ENCODE measurements at regions not wholly inside any gene's neighbourhood (a gene's known extent, or its start where the extent isn't known, plus 50 kb on each side); places are given as distances from the start of the nearest gene placed in this dataset.
"Not testable (repeated sequence)": the region's sequence is repeated elsewhere in the genome, so short reads cannot be mapped to it uniquely, and the experiment has no call there.

DNA sequence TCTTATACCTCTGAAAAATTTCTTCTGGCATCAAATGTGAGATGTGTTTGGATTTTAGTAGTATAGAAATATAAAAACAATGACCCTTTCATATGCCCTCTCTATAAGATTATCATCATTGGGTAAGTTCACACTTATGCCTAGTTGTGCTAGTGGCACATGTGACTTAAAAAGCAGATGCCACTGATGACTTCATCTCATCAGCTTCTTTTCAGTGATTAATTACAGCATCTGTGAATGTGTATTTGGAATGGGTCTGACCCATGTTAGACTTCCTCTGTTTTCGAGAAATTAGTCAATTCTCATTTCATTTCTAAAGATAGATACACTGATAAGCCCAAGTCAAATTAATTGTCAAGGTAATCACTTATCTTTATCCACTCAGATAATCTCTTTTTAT lies 698.7 kb downstream of the GABRG1 start:
- in situ Hi-C loops (cut with HindIII; ENCODE audit: low pct_ligation_motif_present, low pct_unique_long_range_greater_than_20kb, low sequenced_read_pairs): no loop called here
- DNase-seq: no peak

DNA sequence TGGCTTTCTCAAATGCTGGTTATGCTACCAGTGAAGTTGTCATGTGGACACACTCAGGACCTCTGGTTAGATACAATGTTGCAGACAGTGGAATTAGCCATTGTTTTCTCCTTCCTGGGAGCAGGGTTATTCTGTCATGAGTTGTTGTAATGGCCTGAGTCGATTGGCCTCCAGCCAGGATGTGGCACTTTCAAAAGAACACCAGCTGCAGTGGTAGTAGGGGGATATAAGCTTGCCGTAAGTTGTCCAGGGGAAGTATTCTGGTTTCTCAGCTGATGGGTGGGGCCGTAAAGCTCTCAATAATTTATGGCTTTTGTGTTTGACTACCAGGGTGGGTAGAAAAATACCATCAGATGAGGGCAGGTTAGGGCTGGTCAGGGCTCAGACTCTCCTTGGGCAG lies 697.5 kb upstream of the GNPDA2 start:
- DNase-seq: no peak
- in situ Hi-C loops (cut with HindIII; ENCODE audit: low pct_ligation_motif_present, low pct_unique_long_range_greater_than_20kb, low sequenced_read_pairs): no loop called here

DNA sequence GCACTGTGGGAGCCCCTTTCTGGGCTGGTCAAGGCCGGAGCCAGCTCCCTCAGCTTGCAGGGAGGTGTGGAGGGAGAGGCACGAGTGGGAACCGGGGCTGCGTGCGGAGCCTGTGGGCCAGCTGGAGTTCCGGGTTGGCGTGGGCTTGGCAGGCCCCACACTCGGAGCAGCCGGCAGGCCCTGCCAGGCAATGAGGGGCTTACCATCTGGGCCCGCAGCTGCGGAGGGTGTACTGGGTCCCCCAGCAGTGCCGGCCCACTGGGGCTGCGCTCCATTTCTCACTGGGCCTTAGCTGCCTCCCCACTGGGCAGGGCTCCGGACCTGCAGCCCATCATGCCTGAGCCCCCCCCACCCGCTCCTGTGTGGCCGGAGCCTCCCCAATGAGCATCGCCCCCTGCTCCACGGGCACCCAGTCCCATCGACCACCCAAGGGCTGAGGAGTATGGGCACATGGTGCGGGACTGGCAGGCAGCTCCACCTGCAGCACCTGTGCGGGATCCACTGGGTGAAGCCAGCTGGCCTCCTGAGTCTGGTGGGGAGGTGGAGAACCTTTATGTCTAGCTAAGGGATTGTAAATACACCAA lies 693.8 kb upstream of the GNPDA2 start:
- in situ Hi-C loops (cut with HindIII; ENCODE audit: low pct_ligation_motif_present, low pct_unique_long_range_greater_than_20kb, low sequenced_read_pairs); DNase-seq: not testable (repeated sequence)

DNA sequence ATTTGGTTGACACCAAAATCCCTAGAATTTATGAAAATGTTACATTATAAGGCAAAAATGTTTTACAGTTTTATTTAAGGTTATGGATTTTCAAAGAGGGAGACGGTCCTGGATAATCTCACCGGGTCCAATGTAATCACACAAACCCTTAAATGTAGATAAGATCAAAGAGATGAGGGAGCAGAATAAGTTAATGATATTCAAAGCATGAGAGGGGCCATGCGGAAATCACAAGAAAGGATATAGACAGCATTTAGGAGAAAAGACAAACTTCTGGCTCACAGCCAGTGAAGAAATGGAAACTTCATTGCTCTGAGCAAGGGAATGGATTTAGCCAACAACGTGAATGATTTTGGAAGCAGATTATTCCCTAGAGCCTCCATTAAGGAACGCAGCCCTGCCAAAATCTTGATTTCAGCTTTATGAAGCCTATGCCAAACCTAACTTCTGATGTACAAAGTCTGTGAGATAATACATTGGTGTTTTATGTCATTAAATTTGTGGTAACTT lies 684.4 kb upstream of the GNPDA2 start:
- in situ Hi-C loops (cut with HindIII; ENCODE audit: low pct_ligation_motif_present, low pct_unique_long_range_greater_than_20kb, low sequenced_read_pairs): no loop called here
- DNase-seq: no peak

DNA sequence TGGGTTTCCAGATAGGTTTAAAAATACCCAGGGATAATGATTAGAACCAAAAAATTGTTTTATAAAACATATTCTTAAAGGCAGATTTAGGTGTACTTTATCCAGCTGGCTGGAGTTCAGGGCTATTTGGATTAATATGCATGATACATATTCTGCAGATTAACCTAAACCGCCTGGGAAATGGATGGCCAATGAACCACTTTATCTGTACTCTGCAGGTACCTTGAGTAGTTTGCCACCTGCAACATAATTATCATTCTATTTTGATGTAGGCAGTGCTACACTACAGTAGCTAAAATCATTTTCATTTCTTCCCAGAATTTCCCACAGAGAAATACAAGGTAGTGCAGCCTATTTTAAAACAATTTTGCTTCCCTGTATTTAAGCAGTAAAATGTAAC lies 683.2 kb upstream of the GNPDA2 start:
- DNase-seq: no peak
- in situ Hi-C loops (cut with HindIII; ENCODE audit: low pct_ligation_motif_present, low pct_unique_long_range_greater_than_20kb, low sequenced_read_pairs): no loop called here

DNA sequence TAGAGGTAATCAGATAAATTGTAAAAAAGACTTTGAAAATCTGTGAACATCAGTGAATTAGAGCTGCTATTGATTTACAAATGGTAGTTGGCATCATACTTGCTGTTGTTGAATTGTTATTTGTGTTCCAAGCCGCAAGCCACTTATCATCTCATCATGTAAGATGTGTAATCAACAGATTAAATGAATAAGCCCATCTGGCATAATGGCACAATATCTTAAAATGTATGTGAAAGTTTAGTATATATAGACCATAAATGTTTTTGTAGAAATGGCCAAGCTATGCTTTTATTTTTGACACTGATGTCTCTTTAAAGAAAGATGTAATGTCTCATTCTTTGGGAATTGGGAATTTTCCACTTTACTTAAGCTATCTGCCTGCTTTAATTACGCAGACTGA lies 682.6 kb upstream of the GNPDA2 start:
- in situ Hi-C loops (cut with HindIII; ENCODE audit: low pct_ligation_motif_present, low pct_unique_long_range_greater_than_20kb, low sequenced_read_pairs): no loop called here
- DNase-seq: no peak

DNA sequence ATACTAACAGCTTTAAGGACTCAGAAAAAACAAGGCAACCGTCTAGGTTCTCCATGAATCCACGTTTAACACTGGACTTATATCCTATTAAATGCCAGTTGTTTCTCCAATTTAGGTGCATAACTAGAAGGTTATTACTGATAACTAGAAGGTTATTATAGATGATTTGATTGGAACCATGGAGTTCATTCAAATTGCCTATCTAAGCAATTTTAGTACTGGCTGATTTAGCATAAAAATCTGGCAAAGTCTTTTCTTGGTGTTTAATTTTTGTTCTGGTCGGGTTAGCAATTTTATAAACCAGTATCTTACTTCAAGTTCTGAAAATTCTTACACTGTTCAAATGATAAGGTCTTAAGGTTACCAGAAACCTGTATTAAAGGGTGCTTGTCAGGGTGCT lies 672.8 kb upstream of the GNPDA2 start:
- no peak for DNase-seq
- in situ Hi-C loops (cut with HindIII; ENCODE audit: low pct_ligation_motif_present, low pct_unique_long_range_greater_than_20kb, low sequenced_read_pairs): no loop called here

DNA sequence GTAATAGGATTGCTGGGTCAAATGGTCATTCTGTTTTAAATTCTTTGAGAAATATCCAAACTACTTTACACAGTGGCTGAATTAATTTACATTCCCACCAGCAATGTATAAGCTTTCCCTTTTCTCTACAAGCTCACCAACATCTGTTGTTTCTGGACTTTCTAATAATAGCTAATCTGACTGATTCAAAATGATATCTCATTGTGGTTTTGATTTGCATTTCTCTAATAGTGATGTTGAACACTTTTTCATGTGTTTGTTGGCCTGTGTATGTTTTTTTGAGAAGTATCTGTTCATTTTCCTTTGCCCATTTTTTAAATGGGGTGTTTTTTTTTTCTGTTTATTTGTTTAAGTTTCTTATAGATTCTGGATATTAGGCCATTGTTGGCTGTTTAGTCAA lies 659.0 kb upstream of the GNPDA2 start:
- DNase-seq: no peak
- in situ Hi-C loops (cut with HindIII; ENCODE audit: low pct_ligation_motif_present, low pct_unique_long_range_greater_than_20kb, low sequenced_read_pairs): no loop called here

DNA sequence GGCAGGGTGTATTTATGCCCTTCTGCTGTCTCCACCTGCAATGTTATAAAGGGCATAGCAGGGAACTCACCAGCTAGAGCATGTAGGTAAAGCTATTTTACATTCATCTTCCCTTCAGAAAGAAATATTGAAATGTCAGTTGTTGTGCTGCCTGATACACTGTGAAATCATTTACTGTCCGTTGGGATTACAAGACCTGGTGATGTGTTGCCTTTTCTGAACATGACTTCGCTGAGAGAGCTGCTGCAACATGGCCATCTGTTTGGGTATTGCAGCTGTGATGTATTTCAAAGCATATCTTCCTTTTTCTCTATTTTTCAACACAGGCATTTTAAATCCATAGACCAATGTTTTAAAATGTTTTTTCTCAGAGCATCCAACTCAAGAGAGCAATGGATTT lies 644.1 kb upstream of the GNPDA2 start:
- in situ Hi-C loops (cut with HindIII; ENCODE audit: low pct_ligation_motif_present, low pct_unique_long_range_greater_than_20kb, low sequenced_read_pairs): no loop called here
- DNase-seq: no peak

DNA sequence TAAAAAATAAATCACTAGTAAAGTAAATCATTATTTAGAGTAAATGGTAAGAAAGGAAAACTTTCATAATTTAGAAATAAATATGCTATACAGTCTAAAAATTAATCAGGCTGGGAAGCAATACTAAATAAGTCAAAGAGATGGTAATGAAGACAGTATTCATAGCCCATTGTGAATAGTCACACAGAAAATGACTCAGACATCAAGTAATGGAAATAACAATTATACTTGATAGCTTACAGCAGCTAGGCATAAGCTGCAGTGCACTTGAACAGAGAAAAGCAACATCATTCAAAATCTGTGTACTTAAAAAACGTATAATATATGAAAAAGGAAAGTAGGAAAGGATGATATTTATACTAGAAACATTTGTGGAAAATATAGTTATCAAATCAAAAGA lies 642.5 kb upstream of the GNPDA2 start:
- in situ Hi-C loops (cut with HindIII; ENCODE audit: low pct_ligation_motif_present, low pct_unique_long_range_greater_than_20kb, low sequenced_read_pairs): no loop called here
- DNase-seq: no peak

DNA sequence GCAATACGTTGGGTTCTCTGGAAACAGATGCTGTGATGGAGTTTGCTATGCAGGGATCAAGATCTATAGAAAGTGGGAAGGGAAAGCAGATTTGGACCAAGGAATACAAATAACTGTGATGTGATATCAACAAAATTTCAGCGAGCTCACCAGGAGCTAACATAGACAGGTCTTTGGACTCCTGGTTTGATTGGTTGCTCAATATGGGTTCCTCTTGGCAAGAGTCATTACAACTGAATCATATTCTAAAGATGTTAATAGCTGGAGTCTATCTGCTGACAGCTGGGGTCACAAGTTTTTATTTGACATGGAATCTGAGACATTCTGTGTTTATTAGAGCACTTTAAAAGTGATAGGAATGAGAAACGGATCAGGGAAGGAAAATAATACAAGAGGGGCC lies 637.6 kb upstream of the GNPDA2 start:
- DNase-seq: no peak
- in situ Hi-C loops (cut with HindIII; ENCODE audit: low pct_ligation_motif_present, low pct_unique_long_range_greater_than_20kb, low sequenced_read_pairs): no loop called here

DNA sequence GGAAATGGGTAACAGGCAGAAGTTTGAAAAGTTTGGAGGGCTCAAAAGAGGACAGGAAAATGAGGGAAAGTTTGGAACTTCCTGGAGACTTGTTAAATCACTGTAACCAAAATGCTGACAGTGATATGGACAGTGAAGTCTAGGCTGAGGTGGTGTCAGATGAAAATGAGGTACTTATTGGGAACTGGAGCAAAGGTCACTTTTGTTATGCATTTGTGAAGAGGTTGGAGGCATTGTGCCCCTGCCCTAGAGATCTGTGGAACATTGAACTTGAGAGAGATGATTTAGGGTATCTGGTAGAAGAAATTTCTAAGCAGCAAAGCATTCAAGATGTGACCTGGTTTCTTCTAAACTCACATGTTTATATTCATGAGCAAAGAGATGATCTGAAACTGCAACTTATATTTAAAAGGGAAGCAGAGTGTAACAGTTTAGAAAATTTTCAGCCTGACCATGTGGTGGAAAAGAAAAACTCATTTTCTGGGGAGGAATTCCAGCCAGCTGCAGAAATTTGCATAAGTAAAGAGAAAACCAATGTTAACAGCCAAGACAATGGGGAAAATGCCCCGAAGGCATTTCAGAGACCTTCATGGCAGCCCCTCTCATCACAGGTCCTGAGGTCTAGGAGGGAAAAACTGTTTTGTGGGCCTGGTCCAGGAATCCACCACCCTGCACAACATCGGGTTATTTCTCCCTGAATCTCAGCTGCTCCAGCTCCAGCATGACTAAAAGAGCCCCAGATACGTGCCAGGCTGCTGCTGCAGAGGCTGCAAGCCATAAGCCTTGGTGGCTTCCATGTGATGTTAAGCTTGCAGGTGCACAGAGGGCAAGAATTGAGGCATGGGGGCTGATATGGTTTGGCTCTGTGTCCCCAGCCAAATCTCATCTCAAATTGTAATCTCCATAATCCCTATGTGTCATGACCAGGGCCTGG lies 632.5 kb upstream of the GNPDA2 start:
- DNase-seq: no peak
- in situ Hi-C loops (cut with HindIII; ENCODE audit: low pct_ligation_motif_present, low pct_unique_long_range_greater_than_20kb, low sequenced_read_pairs): no loop called here

DNA sequence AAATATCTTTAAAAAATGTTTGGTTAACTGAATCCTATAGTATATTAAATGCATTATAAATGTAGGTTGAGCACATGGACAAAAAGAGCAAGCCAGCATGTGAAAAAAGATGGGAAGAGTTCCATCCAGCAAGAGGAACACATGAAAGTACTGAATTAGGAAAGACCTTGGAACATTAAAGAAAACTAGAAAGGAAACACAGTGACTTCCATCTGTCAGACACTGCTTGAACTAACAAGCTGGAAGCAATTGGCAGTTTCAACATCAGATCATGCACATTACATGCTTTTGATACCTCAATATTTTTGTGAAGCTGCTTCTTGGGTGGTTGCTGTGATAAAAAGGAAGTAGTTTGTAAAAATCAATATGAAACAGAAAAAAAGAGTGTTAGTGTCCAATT lies 626.8 kb upstream of the GNPDA2 start:
- DNase-seq: no peak
- in situ Hi-C loops (cut with HindIII; ENCODE audit: low pct_ligation_motif_present, low pct_unique_long_range_greater_than_20kb, low sequenced_read_pairs): no loop called here

DNA sequence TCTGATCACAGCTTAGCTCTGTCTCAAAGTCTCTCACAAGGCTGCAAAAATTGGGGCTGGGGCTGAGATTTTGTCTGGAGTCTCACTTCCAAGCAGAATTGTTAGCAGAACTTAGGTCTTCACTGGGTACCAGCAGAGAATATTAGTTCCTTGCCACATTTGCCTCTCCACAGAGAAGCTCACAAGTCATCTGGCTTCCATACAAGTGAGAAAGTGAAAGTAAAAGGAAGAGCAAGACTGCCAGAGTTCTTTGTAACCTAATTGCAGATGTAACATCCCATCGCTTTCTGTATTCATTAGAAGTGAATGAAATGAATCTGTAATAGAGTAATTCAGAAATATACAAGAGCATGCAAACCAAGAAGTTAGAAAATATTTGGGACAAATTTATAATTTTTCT lies 624.1 kb upstream of the GNPDA2 start:
- in situ Hi-C loops (cut with HindIII; ENCODE audit: low pct_ligation_motif_present, low pct_unique_long_range_greater_than_20kb, low sequenced_read_pairs): no loop called here
- peak; percentile 59 for DNase-seq

DNA sequence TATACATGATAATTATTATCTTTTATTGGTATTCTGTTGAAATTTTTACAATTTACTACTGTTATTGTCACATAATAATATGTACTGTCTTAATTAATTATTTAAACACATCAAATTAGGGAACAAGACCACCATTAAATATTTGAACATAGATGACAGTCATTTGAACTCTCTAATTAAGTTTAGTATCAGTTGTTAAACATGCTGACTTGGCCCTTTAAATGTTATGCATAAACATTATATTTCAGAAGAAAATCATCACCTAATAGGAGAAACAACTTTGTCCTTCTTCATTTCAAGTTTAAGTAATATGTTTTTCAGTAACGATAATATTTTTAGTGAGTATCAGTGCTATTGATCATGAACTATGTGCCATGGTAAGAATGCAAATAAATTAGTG lies 623.5 kb upstream of the GNPDA2 start:
- in situ Hi-C loops (cut with HindIII; ENCODE audit: low pct_ligation_motif_present, low pct_unique_long_range_greater_than_20kb, low sequenced_read_pairs): no loop called here
- no peak for DNase-seq

DNA sequence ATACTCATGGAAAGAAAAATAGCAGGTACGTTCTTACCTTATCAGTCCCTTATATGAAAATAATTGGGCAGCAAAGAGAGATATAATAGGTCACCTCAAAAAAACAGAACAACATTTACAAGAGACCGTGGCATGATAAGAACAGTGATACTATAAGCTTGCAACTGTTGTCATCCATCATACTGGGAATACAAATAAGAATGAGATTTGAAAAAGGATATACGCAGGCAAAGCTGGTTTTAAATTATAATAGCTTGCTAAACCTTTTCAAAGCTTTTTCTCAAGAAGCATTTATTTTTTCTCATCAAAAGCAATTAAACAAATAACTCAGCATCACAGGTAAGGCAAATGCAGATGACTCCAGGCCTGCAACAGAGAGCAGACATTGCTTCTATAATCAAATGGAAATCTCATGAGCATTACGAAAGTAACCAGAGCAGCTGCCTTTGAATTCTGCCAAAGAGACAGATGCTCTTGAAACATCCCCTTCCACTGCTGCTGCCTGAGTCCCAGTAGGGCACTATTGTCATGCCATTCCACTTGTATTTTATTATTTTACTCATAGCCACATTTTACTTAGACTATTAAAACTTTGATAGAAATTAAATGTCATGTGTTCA lies 620.6 kb upstream of the GNPDA2 start:
- in situ Hi-C loops (cut with HindIII; ENCODE audit: low pct_ligation_motif_present, low pct_unique_long_range_greater_than_20kb, low sequenced_read_pairs): no loop called here
- no peak for DNase-seq

DNA sequence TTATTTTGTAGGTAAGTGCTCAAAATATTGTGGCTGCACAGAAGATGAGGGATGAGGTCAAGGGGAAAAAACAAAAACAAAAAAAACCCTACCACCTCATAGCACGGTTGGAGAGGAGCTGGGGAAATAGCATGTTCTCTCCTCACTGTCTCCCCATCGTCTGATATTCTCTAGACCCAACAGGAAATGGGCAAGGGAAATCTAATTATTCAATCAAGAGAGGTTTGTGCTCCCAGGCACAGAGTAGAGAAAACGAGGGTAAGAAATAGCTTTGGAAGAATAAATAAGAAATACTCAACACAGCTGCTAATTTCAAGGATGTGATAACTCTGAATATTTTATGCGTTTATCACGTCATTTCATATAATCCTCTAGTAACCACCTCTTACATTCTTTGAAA lies 619.2 kb upstream of the GNPDA2 start:
- in situ Hi-C loops (cut with HindIII; ENCODE audit: low pct_ligation_motif_present, low pct_unique_long_range_greater_than_20kb, low sequenced_read_pairs): no loop called here
- no peak for DNase-seq

DNA sequence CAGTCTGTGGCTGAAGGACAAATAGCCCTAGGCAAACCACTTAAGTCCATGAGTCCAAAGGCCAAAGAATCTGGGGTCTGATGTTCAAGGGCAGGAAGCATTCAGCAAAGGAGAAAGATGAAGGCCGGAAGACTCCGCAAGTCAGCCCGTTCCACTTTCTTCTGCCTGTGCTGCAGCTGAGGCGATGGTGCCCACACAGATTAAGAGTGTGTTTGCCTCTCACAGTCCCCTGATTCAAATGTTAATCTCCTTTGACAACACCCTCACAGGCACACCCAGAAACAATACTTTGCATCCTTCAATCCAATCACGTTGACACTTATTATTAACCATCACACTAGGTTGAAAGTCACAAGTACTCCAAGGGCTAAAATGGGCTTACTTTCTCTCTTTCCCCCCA lies 605.4 kb upstream of the GNPDA2 start:
- in situ Hi-C loops (cut with HindIII; ENCODE audit: low pct_ligation_motif_present, low pct_unique_long_range_greater_than_20kb, low sequenced_read_pairs): no loop called here

DNA sequence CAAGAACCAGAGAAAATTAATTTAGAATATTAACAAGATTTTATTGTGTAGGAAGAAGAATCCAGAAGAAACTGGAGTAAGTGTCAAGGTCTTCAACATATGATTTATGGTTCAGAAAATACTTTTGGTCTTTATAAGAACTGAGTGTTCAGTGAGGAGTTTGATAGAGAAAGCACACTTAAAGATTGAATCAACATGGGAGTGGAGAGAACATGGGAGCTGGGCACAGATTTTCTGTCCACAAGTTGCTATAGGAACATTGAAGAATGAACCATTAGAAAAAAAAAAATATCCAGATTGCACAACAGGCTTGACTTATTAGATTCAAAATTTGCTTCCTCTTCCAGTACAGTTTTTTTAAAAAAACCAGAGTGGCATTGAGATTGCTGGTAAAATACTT lies 601.2 kb upstream of the GNPDA2 start:
- in situ Hi-C loops (cut with HindIII; ENCODE audit: low pct_ligation_motif_present, low pct_unique_long_range_greater_than_20kb, low sequenced_read_pairs): no loop called here

More for the DNA sequence above, 605.4 kb upstream of the GNPDA2 start:
- no peak for DNase-seq

More for the DNA sequence above, 601.2 kb upstream of the GNPDA2 start:
- no peak for DNase-seq

Measured in ACHN (cell line).